HG03521 (cell line): ENCODE measurements at regions not wholly inside any gene's neighbourhood (a gene's known extent, or its start where the extent isn't known, plus 50 kb on each side); places are given as distances from the start of the nearest gene placed in this dataset.
"Not testable (repeated sequence)": the region's sequence is repeated elsewhere in the genome, so short reads cannot be mapped to it uniquely, and the experiment has no call there.

Experiments used
- ATAC-seq: cut with Tn5 transposase; IDR thresholded peaks from one replicate; pipeline ENCODE4 v1.9.1; 2021; ENCODE audit warnings: mild to moderate bottlenecking, moderate library complexity; ENCODE audit not compliant: unreplicated experiment

- no peak for ATAC-seq
These were observed 147.0 kb upstream of the ZNF366 start for GRCh38 chr5:72654231-72654630.

- ATAC-seq: no peak
These were observed 146.4 kb upstream of the ZNF366 start for GRCh38 chr5:72653586-72653985.

DNA sequence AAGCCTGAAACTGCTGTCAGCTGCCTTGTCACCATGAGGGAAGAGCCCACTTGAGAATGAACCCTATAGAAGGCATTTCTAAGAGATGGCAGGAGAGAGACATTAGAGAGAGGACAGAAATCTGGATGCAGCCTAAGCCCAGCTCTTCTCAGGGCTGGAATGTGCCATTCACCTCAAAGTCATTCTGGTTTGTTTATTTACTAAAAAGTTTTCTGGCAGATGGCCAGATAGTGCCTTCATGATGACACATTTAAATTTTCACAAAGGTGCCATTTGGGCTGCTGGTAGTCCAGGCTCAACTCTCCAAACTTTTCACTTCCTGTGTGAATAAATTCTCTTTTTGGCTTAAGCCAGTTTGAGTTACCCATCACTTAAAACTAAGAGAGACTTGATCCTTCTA lies 144.6 kb upstream of the ZNF366 start:
- no peak for ATAC-seq

DNA sequence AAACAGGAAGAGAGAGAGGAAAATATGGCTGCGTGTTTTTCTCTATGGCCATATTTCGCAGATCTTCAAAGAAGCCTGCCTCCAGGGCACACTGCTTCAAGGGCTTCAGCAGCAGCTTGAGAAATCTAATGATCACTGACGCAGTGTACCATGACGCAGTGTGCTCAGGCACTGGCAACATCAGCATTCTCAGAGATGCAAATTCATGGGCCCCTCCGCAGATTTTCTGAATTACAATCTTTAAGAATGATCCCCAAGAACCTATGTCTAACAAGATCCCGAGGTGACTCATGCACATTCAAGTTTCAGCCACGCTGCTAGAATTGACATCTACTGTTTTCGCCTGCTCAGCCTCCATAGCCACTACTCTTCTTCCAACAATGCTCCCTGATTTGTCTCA lies 143.9 kb upstream of the ZNF366 start:
- ATAC-seq: no peak

GRCh38 chr5:72649449-72649848 lies 142.2 kb upstream of the ZNF366 start:
- no peak for ATAC-seq

- no peak for ATAC-seq
These were observed 141.3 kb upstream of the ZNF366 start for GRCh38 chr5:72648480-72648879.

DNA sequence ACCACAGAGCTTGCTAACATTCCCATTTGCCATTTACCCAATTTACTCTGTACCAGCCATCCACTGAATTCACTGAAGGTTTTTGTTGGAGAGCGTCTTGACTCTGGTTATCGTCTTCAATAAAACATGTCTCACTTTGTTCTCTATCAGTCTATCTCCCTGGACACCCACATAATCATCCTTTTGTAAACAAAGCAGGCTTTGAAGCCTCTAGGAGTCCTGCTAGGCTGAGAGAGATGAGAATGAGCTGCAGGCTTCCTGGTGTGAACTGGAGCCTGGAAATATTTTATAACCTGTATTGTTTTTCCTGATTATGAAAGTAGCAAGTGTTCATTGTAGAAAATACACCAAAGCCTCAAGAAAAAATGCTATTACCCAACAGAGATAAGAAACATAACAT lies 140.6 kb upstream of the ZNF366 start:
- ATAC-seq: no peak

GRCh38 chr5:72646246-72646866 lies 139.1 kb upstream of the ZNF366 start:
- no peak for ATAC-seq

DNA sequence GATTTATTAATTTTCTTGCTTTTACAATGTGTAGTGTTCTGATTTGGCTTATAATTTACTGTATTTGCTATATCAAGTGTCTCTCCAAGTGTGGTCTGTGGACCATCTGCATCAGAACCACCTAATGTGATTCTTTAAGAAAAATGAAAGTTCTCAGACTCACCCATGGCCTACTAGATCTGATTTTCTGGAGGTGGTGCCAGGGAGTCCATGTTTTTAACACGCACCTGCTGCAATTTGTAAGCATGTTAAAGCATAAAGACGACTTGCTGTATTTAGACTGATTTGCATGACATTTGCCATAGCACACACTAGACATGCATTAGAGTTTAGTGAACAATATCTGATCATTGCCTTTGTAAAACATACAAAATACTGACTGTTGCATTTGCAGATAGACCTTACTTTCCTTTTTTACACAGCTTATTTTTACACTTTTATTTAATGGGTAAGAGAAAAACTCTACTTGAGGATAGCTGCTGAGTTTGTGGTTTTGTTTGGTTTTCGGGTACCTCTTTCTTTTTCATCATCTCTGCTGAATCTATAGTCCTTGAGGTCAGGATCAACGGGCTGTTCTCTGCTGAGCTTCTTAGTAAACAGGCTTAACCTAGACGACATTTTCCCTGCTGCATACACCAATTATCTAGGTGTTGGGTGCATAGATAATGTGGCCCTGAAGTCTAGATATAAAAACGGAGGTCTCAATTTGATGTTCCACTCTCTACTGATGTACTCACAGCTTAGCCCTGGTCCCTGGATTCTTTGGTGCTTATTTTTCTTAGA lies 138.0 kb upstream of the ZNF366 start:
- no peak for ATAC-seq

- no peak for ATAC-seq
These were observed 137.1 kb upstream of the ZNF366 start for GRCh38 chr5:72644296-72644695.

GRCh38 chr5:72641164-72641563 lies 134.0 kb upstream of the ZNF366 start:
- no peak for ATAC-seq

DNA sequence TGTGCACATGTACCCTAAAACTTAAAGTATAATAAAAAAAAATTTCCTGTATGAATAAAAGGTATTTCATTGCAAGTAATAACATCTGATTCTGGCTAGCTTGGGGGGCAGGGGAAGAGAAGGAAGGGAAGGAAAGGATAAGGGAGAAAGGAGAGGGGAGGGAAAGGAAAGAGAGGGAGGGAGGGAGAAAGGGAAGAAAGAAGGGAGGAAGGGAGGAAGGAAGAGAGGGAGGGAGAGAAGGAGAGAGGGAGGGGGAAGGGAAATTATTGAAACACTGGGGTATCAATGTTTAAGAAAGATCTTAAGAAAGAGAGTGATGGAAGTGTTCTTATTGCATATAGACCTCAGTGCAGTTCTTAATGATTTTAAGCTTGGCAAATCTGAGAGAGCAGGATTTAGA lies 129.8 kb upstream of the ZNF366 start:
- ATAC-seq: no peak

GRCh38 chr5:72636565-72636964 lies 129.4 kb upstream of the ZNF366 start:
- not testable (repeated sequence) for ATAC-seq

- no peak for ATAC-seq
These were observed 127.2 kb upstream of the ZNF366 start for GRCh38 chr5:72634444-72634843.

- ATAC-seq: no peak
These were observed 126.4 kb upstream of the ZNF366 start for GRCh38 chr5:72633649-72634048.

- ATAC-seq: no peak
These were observed 125.8 kb upstream of the ZNF366 start for GRCh38 chr5:72633041-72633445.

GRCh38 chr5:72630721-72631120 lies 123.5 kb upstream of the ZNF366 start:
- no peak for ATAC-seq

DNA sequence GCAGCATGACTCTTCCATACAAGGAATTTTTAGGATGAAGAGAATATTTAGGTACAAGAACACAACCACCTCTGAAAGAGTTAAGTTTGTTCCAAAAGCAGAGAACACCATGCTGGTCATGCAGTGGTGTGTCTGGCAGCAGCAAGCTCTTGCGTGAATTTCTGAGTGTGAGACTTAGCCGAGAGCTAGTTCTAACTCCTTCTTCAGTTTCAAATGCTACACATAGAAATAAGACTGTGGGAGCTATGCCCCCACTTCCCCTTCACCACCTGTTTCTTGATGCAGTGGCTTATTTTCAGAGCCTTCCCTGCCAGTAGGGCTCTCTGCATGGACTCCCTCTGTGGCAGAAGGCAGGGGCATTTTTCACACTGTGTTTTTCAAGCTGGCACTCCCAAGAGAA lies 122.9 kb upstream of the ZNF366 start:
- no peak for ATAC-seq

DNA sequence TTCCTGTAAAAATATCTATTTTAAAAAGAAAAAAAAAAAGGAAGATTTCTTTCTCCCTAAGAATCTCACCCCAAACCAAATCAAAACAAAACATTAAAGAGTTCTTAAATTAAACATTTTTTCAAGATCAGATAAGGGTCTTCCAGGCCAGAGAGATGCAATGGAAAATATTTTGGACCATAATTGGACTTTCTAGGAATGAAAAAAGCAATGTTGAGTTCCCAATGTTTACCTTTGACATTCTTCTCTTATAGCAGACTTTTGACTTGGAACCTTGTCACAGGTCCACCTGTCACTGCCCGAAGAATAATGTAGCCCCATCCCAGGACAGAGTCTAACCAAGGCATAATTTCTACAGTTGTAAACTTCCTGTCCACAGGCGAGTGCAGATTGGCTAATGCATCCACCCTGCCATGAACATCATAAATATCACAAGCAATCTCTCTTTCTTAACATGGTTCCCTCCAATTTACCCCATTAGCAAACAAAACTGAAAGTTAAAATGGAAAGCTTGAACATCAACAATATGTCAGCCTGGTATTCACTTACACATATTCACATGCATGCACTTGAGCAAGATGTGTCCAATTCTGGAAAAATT lies 121.7 kb upstream of the ZNF366 start:
- ATAC-seq: no peak

DNA sequence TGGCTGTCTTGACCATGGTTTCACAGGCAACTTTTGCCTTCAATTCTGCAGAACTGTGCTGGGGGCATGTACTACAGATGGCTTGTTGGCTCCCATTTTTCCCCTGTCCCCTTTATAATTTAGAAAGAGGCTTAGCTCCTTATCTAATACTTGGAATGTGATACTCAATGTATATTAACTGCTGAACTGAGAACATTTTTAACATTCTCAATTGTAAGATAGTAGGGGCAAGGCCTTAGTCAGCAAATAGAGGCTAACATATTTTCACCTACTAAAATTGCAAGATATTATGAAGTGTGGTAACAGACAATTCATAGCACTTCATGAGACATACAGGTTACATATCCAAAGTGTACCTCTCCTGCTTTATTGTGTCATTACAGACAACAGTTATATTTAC lies 118.1 kb upstream of the ZNF366 start:
- no peak for ATAC-seq

GRCh38 chr5:72624641-72625236 lies 117.5 kb upstream of the ZNF366 start:
- no peak for ATAC-seq

GRCh38 chr5:72623936-72624335 lies 116.7 kb upstream of the ZNF366 start:
- no peak for ATAC-seq
